GM23338 (cell line): ENCODE measurements at regions not wholly inside any gene's neighbourhood (a gene's known extent, or its start where the extent isn't known, plus 50 kb on each side); places are given as distances from the start of the nearest gene placed in this dataset.

Experiments
- ATAC-seq: fragments of 200-7000 bp; cut with Tn5 transposase; 3 replicates; pipeline ENCODE4 v1.9.1; 2020
- DNase-seq: peaks from one replicate; pipeline ENCODE4 v3.0.0-alpha.2; 2015; ENCODE audit warnings: low spot score
- H2AFZ ChIP-seq: fragments of 200-600 bp; sonication (generic); 2 replicates; pipeline ENCODE4 v1.8.0; 2016; ENCODE audit warnings: antibody characterized with exemption, mild to moderate bottlenecking, moderate library complexity
- H3F3A ChIP-seq: fragments of 200-600 bp; sonication (generic); replicated peaks from 2 replicates; pipeline ENCODE4 v1.8.0; 2017; ENCODE audit warnings: antibody characterized with exemption, mixed run types, low read depth
- H3K27ac ChIP-seq: fragments of 200-600 bp; sonication (generic); 2 replicates; pipeline ENCODE4 v1.6.1; 2016; ENCODE audit warnings: low read depth
- H3K27me3 ChIP-seq: fragments of 200-600 bp; sonication (generic); 2 replicates; pipeline ENCODE4 v1.8.0; 2016; ENCODE audit warnings: mild to moderate bottlenecking, mixed run types, moderate library complexity; ENCODE audit not compliant: insufficient read depth
- H3K36me3 ChIP-seq: fragments of 200-600 bp; sonication (generic); 2 replicates; pipeline ENCODE4 v1.8.0; 2016; ENCODE audit warnings: mild to moderate bottlenecking; ENCODE audit not compliant: insufficient read depth
- H3K4me1 ChIP-seq: fragments of 200-600 bp; sonication (generic); 2 replicates; pipeline ENCODE4 v1.8.0; 2016; ENCODE audit warnings: mild to moderate bottlenecking, moderate library complexity; ENCODE audit not compliant: insufficient read depth
- H3K4me2 ChIP-seq: fragments of 200-600 bp; sonication (generic); 2 replicates; pipeline ENCODE4 v1.7.1; 2017; ENCODE audit warnings: mixed run types
- H3K4me3 ChIP-seq: fragments of 200-600 bp; sonication (generic); 2 replicates; pipeline ENCODE4 v1.6.1; 2016; ENCODE audit warnings: mixed run types
- H3K79me2 ChIP-seq: fragments of 200-600 bp; sonication (generic); replicated peaks from 2 replicates; pipeline ENCODE4 v1.8.0; 2017; ENCODE audit warnings: mild to moderate bottlenecking; ENCODE audit not compliant: insufficient read depth
- H3K9me2 ChIP-seq: fragments of 200-600 bp; sonication (generic); 2 replicates; pipeline ENCODE4 v1.8.0; 2017; ENCODE audit not compliant: insufficient read depth
- H4K20me1 ChIP-seq: fragments of 200-600 bp; sonication (generic); replicated peaks from 2 replicates; pipeline ENCODE4 v1.8.0; 2017; ENCODE audit warnings: mild to moderate bottlenecking; ENCODE audit not compliant: insufficient read depth
- H3K27ac Mint-ChIP-seq: 2 replicates; pipeline ENCODE4 v1.8.0; 2020; ENCODE audit warnings: inconsistent platforms, mild to moderate bottlenecking, moderate library complexity, mixed read lengths
- H3K27me3 Mint-ChIP-seq: 3 replicates; pipeline ENCODE4 v1.8.0; 2022; ENCODE audit warnings: low read depth, mild to moderate bottlenecking, moderate library complexity, mixed read lengths, inconsistent platforms; ENCODE audit not compliant: insufficient read depth, poor library complexity
- H3K36me3 Mint-ChIP-seq: 3 replicates; pipeline ENCODE4 v1.8.0; 2021; ENCODE audit warnings: low read depth, mild to moderate bottlenecking, inconsistent platforms, moderate library complexity, mixed read lengths
- H3K4me1 Mint-ChIP-seq: 3 replicates; pipeline ENCODE4 v1.8.0; 2020; ENCODE audit warnings: mild to moderate bottlenecking, inconsistent platforms, mixed read lengths
- H3K4me3 Mint-ChIP-seq: 3 replicates; pipeline ENCODE4 v1.8.0; 2021; ENCODE audit warnings: moderate library complexity, mild to moderate bottlenecking, inconsistent platforms, mixed read lengths
- H3K9me3 Mint-ChIP-seq: 3 replicates; pipeline ENCODE4 v1.8.0; 2020; ENCODE audit warnings: moderate library complexity, mild to moderate bottlenecking, inconsistent platforms, mixed read lengths
- CTCF ChIP-seq, 2 experiments: fragments of 200-600 bp in 1 of 2; sonication (generic) in 1 of 2; conservative IDR thresholded peaks; 2 replicates each; pipeline versions ENCODE4 v1.5.1 to v1.6.1; 2016 to 2017; ENCODE audit warnings: antibody characterized with exemption in 2 of 2, low read depth in 2 of 2, mild to moderate bottlenecking in 2 of 2, moderate library complexity in 1 of 2
- ETS1 ChIP-seq: IDR thresholded peaks from 2 replicates; pipeline ENCODE4 v1.6.1; 2016; ENCODE audit warnings: antibody characterized with exemption
- EZH2phosphoT487 ChIP-seq: fragments of 200-600 bp; sonication (generic); IDR thresholded peaks from one replicate; pipeline ENCODE4 v1.8.1; 2018; ENCODE audit warnings: antibody characterized with exemption; ENCODE audit not compliant: unreplicated experiment
- JUNB ChIP-seq: IDR thresholded peaks from one replicate; pipeline ENCODE4 v1.6.1; 2016; ENCODE audit warnings: antibody characterized with exemption; ENCODE audit not compliant: unreplicated experiment
- POLR2AphosphoS5 ChIP-seq: IDR thresholded peaks from 2 replicates; pipeline ENCODE4 v1.6.1; 2016; ENCODE audit warnings: antibody characterized with exemption, low read depth
- REST ChIP-seq: IDR thresholded peaks from one replicate; pipeline ENCODE4 v1.6.1; 2018; ENCODE audit warnings: antibody characterized with exemption; ENCODE audit not compliant: unreplicated experiment
- ZNF114 ChIP-seq: fragments of 250-450 bp; sonication (Bioruptor Pico); IDR thresholded peaks from 2 replicates; pipeline ENCODE4 v1.5.0; 2020; ENCODE audit warnings: mild to moderate bottlenecking, moderate library complexity
- ZNF331 ChIP-seq: fragments of 250-450 bp; sonication (Bioruptor Pico); IDR thresholded peaks from 2 replicates; pipeline ENCODE4 v1.5.0; 2020; ENCODE audit warnings: low read depth, mild to moderate bottlenecking, moderate library complexity
- ZNF462 ChIP-seq: fragments of 250-450 bp; sonication (Bioruptor Pico); IDR thresholded peaks from 2 replicates; pipeline ENCODE4 v1.5.0; 2020; ENCODE audit warnings: mild to moderate bottlenecking, moderate library complexity

- TF ChIP-seq REST = no peak
Measured at GRCh38 chr1:221863635-221864034, 121.7 kb upstream of the DUSP10 start (continued).

- Histone ChIP-seq H3K4me2 (no peak overlapping the region), H4K20me1 (no peaks in the 10 kb centered on the region), H3K27ac (no peak overlapping the region), H3K4me3 (no peak overlapping the region), H3K79me2 (no peaks in the 10 kb centered on the region), H3F3A (no peaks in the 10 kb centered on the region), H3K27me3 (no peaks in the 10 kb centered on the region), H2AFZ (no peak overlapping the region), H3K9me2 (peaks cover 14% of the 10 kb centered on the region), H3K36me3 (no peaks in the 10 kb centered on the region), H3K4me1 (no peaks in the 10 kb centered on the region)
- DNase-seq (no peak), ATAC-seq (no peak)
- no peak overlapping the region for H3K4me3 Mint-ChIP-seq
- H3K27ac Mint-ChIP-seq = no peak overlapping the region
- no peaks in the 10 kb centered on the region for H3K9me3 Mint-ChIP-seq
- no peaks in the 10 kb centered on the region for H3K27me3 Mint-ChIP-seq
- no peaks in the 10 kb centered on the region for H3K36me3 Mint-ChIP-seq
- H3K4me1 Mint-ChIP-seq = no peaks in the 10 kb centered on the region
- TF ChIP-seq POLR2AphosphoS5 = no peak
- TF ChIP-seq CTCF (conservative IDR thresholded peaks at IDR 0.05; ENCODE audit: low read depth in 2 of 2) = no peak
- TF ChIP-seq ZNF462 (CRISPR knock-in tag) = no peak
- no peak for TF ChIP-seq ETS1
- TF ChIP-seq ZNF331 (CRISPR knock-in tag) = no peak
- no peak for TF ChIP-seq ZNF114 (CRISPR knock-in tag)
- no peak for TF ChIP-seq JUNB
- TF ChIP-seq REST = no peak
- no peak for TF ChIP-seq EZH2phosphoT487
Measured at GRCh38 chr1:221862971-221863370, 121.1 kb upstream of the DUSP10 start.
